SU-DHL-6 (cell line): ENCODE measurements at regions not wholly inside any gene's neighbourhood (a gene's known extent, or its start where the extent isn't known, plus 50 kb on each side); places are given as distances from the start of the nearest gene placed in this dataset.

Source experiments
- H2AFZ ChIP-seq: fragments of 200-600 bp; sonication (generic); 2 replicates; pipeline ENCODE4 v1.6.1; 2014; ENCODE audit warnings: low read depth, mild to moderate bottlenecking, moderate library complexity, mixed read lengths, antibody characterized with exemption, low read length; ENCODE audit not compliant: severe bottlenecking
- H3F3A ChIP-seq: fragments of 200-600 bp; shearing (Covaris generic); 2 replicates; pipeline ENCODE4 v1.6.0; 2016; ENCODE audit warnings: antibody characterized with exemption, mild to moderate bottlenecking; ENCODE audit not compliant: insufficient read depth
- H3K27ac ChIP-seq: fragments of 200-600 bp; sonication (generic); 2 replicates; pipeline ENCODE4 v1.5.1; 2016; ENCODE audit warnings: low read depth, mild to moderate bottlenecking, low read length, moderate library complexity, mixed read lengths
- H3K27me3 ChIP-seq: fragments of 200-600 bp; sonication (generic), shearing (Covaris generic); 2 replicates; pipeline ENCODE4 v1.6.0; 2014; ENCODE audit warnings: mild to moderate bottlenecking, low read length
- H3K36me3 ChIP-seq: fragments of 200-600 bp; sonication (generic); 2 replicates; pipeline ENCODE4 v1.6.1; 2014; ENCODE audit warnings: mild to moderate bottlenecking, low read length, mixed read lengths
- H3K4me2 ChIP-seq: fragments of 300-600, 200-600 bp; shearing (Covaris generic), sonication (generic); 2 replicates; pipeline ENCODE4 v1.6.0; 2014; ENCODE audit warnings: low read length, low read depth, mild to moderate bottlenecking; ENCODE audit not compliant: poor library complexity, severe bottlenecking
- H3K4me3 ChIP-seq: fragments of 200-600 bp; sonication (generic); 2 replicates; pipeline ENCODE4 v1.5.1; 2014; ENCODE audit warnings: antibody characterized with exemption, low read length, mild to moderate bottlenecking, mixed read lengths; ENCODE audit not compliant: insufficient read depth, poor library complexity, severe bottlenecking
- H3K79me2 ChIP-seq: fragments of 200-600 bp; sonication (generic); 2 replicates; pipeline ENCODE4 v1.6.1; 2014; ENCODE audit warnings: mild to moderate bottlenecking, low read length, moderate library complexity; ENCODE audit not compliant: insufficient read depth
- H3K9ac ChIP-seq: fragments of 200-600 bp; sonication (generic); 2 replicates; pipeline ENCODE4 v1.7.0; 2014; ENCODE audit warnings: mild to moderate bottlenecking, low read length
- H3K9me2 ChIP-seq: fragments of 200-600 bp; sonication (generic); replicated peaks from 2 replicates; pipeline ENCODE4 v1.6.1; 2014; ENCODE audit warnings: low read length; ENCODE audit not compliant: insufficient read depth
- H3K9me3 ChIP-seq: fragments of 200-600 bp; sonication (generic); 2 replicates; pipeline ENCODE4 v1.6.1; 2014; ENCODE audit warnings: low read length, mixed read lengths; ENCODE audit not compliant: insufficient read depth
- H4K20me1 ChIP-seq: fragments of 200-600 bp; sonication (generic); 2 replicates; pipeline ENCODE4 v1.6.1; 2014; ENCODE audit warnings: low read depth, mild to moderate bottlenecking, antibody characterized with exemption, low read length, moderate library complexity, mixed read lengths
- CTCF ChIP-seq: fragments of 200-600 bp; sonication (generic); IDR thresholded peaks from one replicate; pipeline ENCODE4 v1.5.1; 2017; ENCODE audit warnings: antibody characterized with exemption, mild to moderate bottlenecking, low read length, moderate library complexity; ENCODE audit not compliant: insufficient read depth, poor library complexity, severe bottlenecking
- EZH2phosphoT487 ChIP-seq: fragments of 200-600 bp; sonication (generic), shearing (Covaris generic); conservative IDR thresholded peaks from 2 replicates; pipeline ENCODE4 v1.6.1; 2018; ENCODE audit warnings: mild to moderate bottlenecking, antibody characterized with exemption, low read length, moderate library complexity, mixed read lengths

GRCh38 chr10:43825984-43826383, 177.3 kb upstream of the ZNF32 start:
- TF ChIP-seq EZH2phosphoT487 = no peak
- no peaks in the 10 kb centered on the region for H3K36me3 ChIP-seq
- H3K27me3 ChIP-seq = no peaks in the 10 kb centered on the region
- no peak overlapping the region for H3K9ac ChIP-seq
- H3K9me3 ChIP-seq = no peaks in the 10 kb centered on the region
- no peak overlapping the region for H2AFZ ChIP-seq
- H3F3A ChIP-seq = no peaks in the 10 kb centered on the region
- H3K9me2 ChIP-seq = no peaks in the 10 kb centered on the region
- no peak overlapping the region for H3K4me2 ChIP-seq
- H3K79me2 ChIP-seq = no peaks in the 10 kb centered on the region
- no peaks in the 10 kb centered on the region for H4K20me1 ChIP-seq
- no peak overlapping the region for H3K27ac ChIP-seq
- H3K4me3 ChIP-seq = no peak overlapping the region

GRCh38 chr10:43825421-43825820, 176.7 kb upstream of the ZNF32 start:
- H3K9me2 ChIP-seq = no peaks in the 10 kb centered on the region
- H3K4me2 ChIP-seq = no peak overlapping the region
- H3K9ac ChIP-seq = no peak overlapping the region
- H3K36me3 ChIP-seq = no peaks in the 10 kb centered on the region
- H3F3A ChIP-seq = no peaks in the 10 kb centered on the region
- H3K27me3 ChIP-seq = no peaks in the 10 kb centered on the region
- H3K79me2 ChIP-seq = no peaks in the 10 kb centered on the region
- H3K27ac ChIP-seq = no peak overlapping the region
- no peak for TF ChIP-seq EZH2phosphoT487
- no peak for TF ChIP-seq CTCF
- no peak overlapping the region for H2AFZ ChIP-seq
- H4K20me1 ChIP-seq = no peaks in the 10 kb centered on the region
- H3K4me3 ChIP-seq = no peak overlapping the region
- no peaks in the 10 kb centered on the region for H3K9me3 ChIP-seq

- H3K4me2 ChIP-seq = no peak overlapping the region
- H4K20me1 ChIP-seq = no peaks in the 10 kb centered on the region
- TF ChIP-seq CTCF (no peak), EZH2phosphoT487 (no peak)
- H3K27me3 ChIP-seq = no peaks in the 10 kb centered on the region
- no peak overlapping the region for H3K27ac ChIP-seq
- H3K4me3 ChIP-seq = no peak overlapping the region
- H3K9me2 ChIP-seq = no peaks in the 10 kb centered on the region
- no peaks in the 10 kb centered on the region for H3K79me2 ChIP-seq
- H3K36me3 ChIP-seq = no peaks in the 10 kb centered on the region
- no peak overlapping the region for H2AFZ ChIP-seq
- no peaks in the 10 kb centered on the region for H3F3A ChIP-seq
- no peak overlapping the region for H3K9ac ChIP-seq
- H3K9me3 ChIP-seq = no peaks in the 10 kb centered on the region
Observed at GRCh38 chr10:43824934-43825333, 176.3 kb upstream of the ZNF32 start.

- Histone ChIP-seq H3K79me2 (no peaks in the 10 kb centered on the region), H3K4me2 (no peak overlapping the region), H3K36me3 (no peaks in the 10 kb centered on the region), H3K9me2 (no peaks in the 10 kb centered on the region), H3F3A (no peaks in the 10 kb centered on the region), H3K27ac (no peak overlapping the region), H3K27me3 (no peaks in the 10 kb centered on the region), H2AFZ (no peak overlapping the region), H3K9ac (no peak overlapping the region), H4K20me1 (no peaks in the 10 kb centered on the region), H3K9me3 (no peaks in the 10 kb centered on the region), H3K4me3 (no peak overlapping the region)
- no peak for TF ChIP-seq CTCF
Observed at GRCh38 chr10:43822631-43823580, 174.2 kb upstream of the ZNF32 start.
